ENCODE measurements at regions not wholly inside any gene's neighbourhood (a gene's known extent, or its start where the extent isn't known, plus 50 kb on each side); places are given as distances from the start of the nearest gene placed in this dataset.

DNA sequence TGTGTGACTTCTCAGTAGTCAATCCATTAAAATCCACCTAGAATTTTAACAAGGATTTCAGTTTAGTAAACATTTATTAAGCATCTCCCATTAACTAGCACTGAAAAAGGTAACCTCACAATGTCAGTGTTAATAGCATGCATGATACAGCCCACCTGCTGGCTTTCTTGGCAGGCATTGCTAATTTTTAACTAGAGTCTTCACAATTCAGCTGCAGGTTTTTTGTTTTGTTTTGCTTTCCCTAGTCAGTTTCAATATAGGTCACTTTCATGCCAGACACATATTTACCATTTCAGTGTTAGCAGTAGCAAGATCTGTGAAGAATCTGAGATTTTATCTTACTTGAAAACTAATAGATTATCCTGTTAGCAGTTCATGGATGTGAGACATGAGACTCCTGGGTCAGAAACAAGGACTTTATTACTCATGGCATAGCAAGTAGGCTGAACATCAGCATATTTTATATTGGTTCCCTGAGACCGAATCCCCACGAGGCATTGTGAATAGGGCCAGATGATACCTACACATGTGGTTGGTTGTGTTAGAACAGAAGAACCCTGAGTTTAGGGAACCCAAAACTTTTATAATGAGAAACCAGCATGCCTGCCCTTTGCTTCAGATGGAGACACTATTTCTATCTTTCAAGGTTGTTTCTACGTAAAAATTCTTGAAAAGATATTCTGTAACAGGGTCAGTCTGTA lies 198.0 kb upstream of the HTR2A start:
- no peaks in the 10 kb centered on the region for H3K79me2 ChIP-seq (ENCODE audit: control insufficient read depth, insufficient read depth, low read length)
- no peaks in the 10 kb centered on the region for H3K9me1 ChIP-seq (replicated peaks; ENCODE audit: control insufficient read depth, extremely low read depth, insufficient read depth, low read length)
- dilution Hi-C loops (cut with MboI; ENCODE audit: extremely low pct_ligation_motif_present, low sequenced_read_pairs) (no loop called here), intact Hi-C loops (cut with micrococcal nuclease) (no loop called here)
- H3K36me3 ChIP-seq (ENCODE audit: control insufficient read depth in 2 of 2, extremely low read depth in 1 of 2, insufficient read depth in 2 of 2, low read length in 2 of 2) = no peaks in the 10 kb centered on the region
- no peak overlapping the region for H3K4me3 ChIP-seq (replicated peaks in 1 of 3; ENCODE audit: insufficient read depth in 1 of 3, low read depth in 1 of 3, low read length in 3 of 3)
- no peaks in the 10 kb centered on the region for H3K4me1 ChIP-seq (ENCODE audit: control insufficient read depth, extremely low read depth, insufficient read depth, low read length)
- no peak overlapping the region for H3K27ac ChIP-seq (ENCODE audit: insufficient read depth, low read depth, low read length)
- POLR2A ChIA-PET = no interaction called here
- H3K9ac ChIP-seq (replicated peaks; ENCODE audit: extremely low read depth, insufficient read depth, low read length) = no peak overlapping the region
- H3K27me3 ChIP-seq (ENCODE audit: control insufficient read depth in 2 of 2, insufficient read depth in 2 of 2, low read length in 2 of 2) = no peaks in the 10 kb centered on the region
- H3K9me3 ChIP-seq (replicated peaks; ENCODE audit: control insufficient read depth, insufficient read depth, low read length) = no peaks in the 10 kb centered on the region
- no peak for DNase-seq (ENCODE audit: low read depth, low spot score)
- no TSS peak for BruUV-seq (replicated peaks)
- FAIRE-seq = no peak
- no peak overlapping the region for H3K4me2 ChIP-seq (ENCODE audit: insufficient read depth, low read length)
- CTCF ChIA-PET = no interaction called here
- no peak overlapping the region for H2AFZ ChIP-seq (ENCODE audit: low read depth, low read length)
- no peaks in the 10 kb centered on the region for H4K20me1 ChIP-seq (replicated peaks; ENCODE audit: control insufficient read depth, extremely low read depth, insufficient read depth, low read length)
- TF ChIP-seq GATA2 (IDR thresholded peaks at IDR 0.05; ENCODE audit: insufficient read depth, insufficient read length, low read depth, low read length) = no peak
- TF ChIP-seq EZH2 (IDR thresholded peaks at IDR 0.05; ENCODE audit: borderline replicate concordance, low read depth, low read length, severe bottlenecking) = no peak
- TF ChIP-seq CTCF (IDR thresholded peaks at IDR 0.05; ENCODE audit: extremely low read depth in 1 of 2, insufficient read depth in 1 of 2, low read depth in 1 of 2, low read length in 2 of 2) = no peak
- TF ChIP-seq POLR2A (IDR thresholded peaks at IDR 0.05; ENCODE audit: low read depth, low read length) = no peak
- no peak for TF ChIP-seq JUN (IDR thresholded peaks at IDR 0.05; ENCODE audit: borderline replicate concordance, insufficient read depth, insufficient read length, low read depth)
- no peak for TF ChIP-seq MYC (IDR thresholded peaks at IDR 0.05; ENCODE audit: low read depth, low read length)

- FAIRE-seq = no peak
- H3K9ac ChIP-seq (replicated peaks; ENCODE audit: extremely low read depth, insufficient read depth, low read length) = no peak overlapping the region
- no peaks in the 10 kb centered on the region for H3K36me3 ChIP-seq (ENCODE audit: control insufficient read depth in 2 of 2, extremely low read depth in 1 of 2, insufficient read depth in 2 of 2, low read length in 2 of 2)
- ChIA-PET CTCF (no interaction called here), POLR2A (no interaction called here)
- no peaks in the 10 kb centered on the region for H3K79me2 ChIP-seq (ENCODE audit: control insufficient read depth, insufficient read depth, low read length)
- no peak overlapping the region for H3K4me2 ChIP-seq (ENCODE audit: insufficient read depth, low read length)
- peaks cover 1% of the 10 kb centered on the region for H3K9me3 ChIP-seq (replicated peaks; ENCODE audit: control insufficient read depth, insufficient read depth, low read length)
- no peaks in the 10 kb centered on the region for H4K20me1 ChIP-seq (replicated peaks; ENCODE audit: control insufficient read depth, extremely low read depth, insufficient read depth, low read length)
- no peak overlapping the region for H3K27ac ChIP-seq (ENCODE audit: insufficient read depth, low read depth, low read length)
- DNase-seq (ENCODE audit: low read depth, low spot score) = no peak
- H3K27me3 ChIP-seq (ENCODE audit: control insufficient read depth in 2 of 2, insufficient read depth in 2 of 2, low read length in 2 of 2) = no peaks in the 10 kb centered on the region
- H3K9me1 ChIP-seq (replicated peaks; ENCODE audit: control insufficient read depth, extremely low read depth, insufficient read depth, low read length) = no peaks in the 10 kb centered on the region
- intact Hi-C loops (cut with micrococcal nuclease) = no loop called here
- no peak for TF ChIP-seq FOS (IDR thresholded peaks at IDR 0.05; ENCODE audit: borderline replicate concordance, insufficient read depth, low read length)
- no peak for TF ChIP-seq EZH2 (IDR thresholded peaks at IDR 0.05; ENCODE audit: borderline replicate concordance, low read depth, low read length, severe bottlenecking)
- TF ChIP-seq JUN (IDR thresholded peaks at IDR 0.05; ENCODE audit: borderline replicate concordance, insufficient read depth, insufficient read length, low read depth) = no peak
- no peak for TF ChIP-seq MYC (IDR thresholded peaks at IDR 0.05; ENCODE audit: low read depth, low read length)
- no peak for TF ChIP-seq GATA2 (IDR thresholded peaks at IDR 0.05; ENCODE audit: insufficient read depth, insufficient read length, low read depth, low read length)
- no peak for TF ChIP-seq CTCF (IDR thresholded peaks at IDR 0.05; ENCODE audit: extremely low read depth in 1 of 2, insufficient read depth in 1 of 2, low read depth in 1 of 2, low read length in 2 of 2)
- TF ChIP-seq POLR2AphosphoS5 (IDR thresholded peaks at IDR 0.05; ENCODE audit: insufficient read depth, low read depth, low read length) = no peak
- no peak for TF ChIP-seq MAX (IDR thresholded peaks at IDR 0.05; ENCODE audit: insufficient read depth, insufficient read length)
- TF ChIP-seq POLR2A (IDR thresholded peaks at IDR 0.05; ENCODE audit: low read depth, low read length) = no peak
- dilution Hi-C loops (cut with MboI; ENCODE audit: extremely low pct_ligation_motif_present, low sequenced_read_pairs) = no loop called here
- no peaks in the 10 kb centered on the region for H3K4me1 ChIP-seq (ENCODE audit: control insufficient read depth, extremely low read depth, insufficient read depth, low read length)
- no peak overlapping the region for H2AFZ ChIP-seq (ENCODE audit: low read depth, low read length)
- H3K4me3 ChIP-seq (replicated peaks in 1 of 3; ENCODE audit: insufficient read depth in 1 of 3, low read depth in 1 of 3, low read length in 3 of 3) = no peak overlapping the region
- no TSS peak for BruUV-seq (replicated peaks)
These were observed 195.3 kb upstream of the HTR2A start for GRCh38 chr13:47092202-47092601.
